Liver (tissue), 3 donors: ENCODE measurements at regions not wholly inside any gene's neighbourhood (a gene's known extent, or its start where the extent isn't known, plus 50 kb on each side); places are given as distances from the start of the nearest gene placed in this dataset.

Source experiments
- GABPA ChIP-seq, 2 donors: IDR thresholded peaks in 1 of 2; conservative IDR thresholded peaks in 1 of 2; 2 replicates each; pipeline ENCODE4 v1.6.1; 2016; ENCODE audit warnings: antibody characterized with exemption in 2 of 2, mild to moderate bottlenecking in 1 of 2, moderate library complexity in 1 of 2
- TF ChIP-seq, protein P1 (sequence below): fragments of 150-350 bp; IDR thresholded peaks from 2 replicates; pipeline ENCODE4 v1.5.1; 2017; ENCODE audit warnings: improper control_type of control experiment, low read depth, low read length; ENCODE audit not compliant: missing input control
- donor health status: healthy.
- donor health status: healthy.

DNA sequence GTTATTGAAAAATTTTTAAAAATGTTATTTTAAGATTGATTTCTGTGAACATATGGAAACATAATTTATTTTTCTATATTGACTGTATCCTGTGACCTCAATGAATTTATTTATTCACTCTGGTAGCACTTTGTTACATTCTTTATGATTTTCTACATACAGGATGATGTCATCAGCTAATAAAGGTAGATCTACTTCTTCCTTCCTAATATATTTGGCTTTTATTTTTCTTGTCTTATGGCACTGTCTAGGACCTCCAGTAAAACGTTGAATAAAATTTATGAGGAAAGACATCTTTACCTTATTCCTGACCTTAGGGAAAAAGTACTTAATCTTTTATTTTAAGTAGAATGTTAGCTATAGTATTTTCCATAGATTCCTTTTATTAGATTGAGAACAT lies 78.8 kb upstream of the MAF start:
- TF ChIP-seq, protein P1, sequence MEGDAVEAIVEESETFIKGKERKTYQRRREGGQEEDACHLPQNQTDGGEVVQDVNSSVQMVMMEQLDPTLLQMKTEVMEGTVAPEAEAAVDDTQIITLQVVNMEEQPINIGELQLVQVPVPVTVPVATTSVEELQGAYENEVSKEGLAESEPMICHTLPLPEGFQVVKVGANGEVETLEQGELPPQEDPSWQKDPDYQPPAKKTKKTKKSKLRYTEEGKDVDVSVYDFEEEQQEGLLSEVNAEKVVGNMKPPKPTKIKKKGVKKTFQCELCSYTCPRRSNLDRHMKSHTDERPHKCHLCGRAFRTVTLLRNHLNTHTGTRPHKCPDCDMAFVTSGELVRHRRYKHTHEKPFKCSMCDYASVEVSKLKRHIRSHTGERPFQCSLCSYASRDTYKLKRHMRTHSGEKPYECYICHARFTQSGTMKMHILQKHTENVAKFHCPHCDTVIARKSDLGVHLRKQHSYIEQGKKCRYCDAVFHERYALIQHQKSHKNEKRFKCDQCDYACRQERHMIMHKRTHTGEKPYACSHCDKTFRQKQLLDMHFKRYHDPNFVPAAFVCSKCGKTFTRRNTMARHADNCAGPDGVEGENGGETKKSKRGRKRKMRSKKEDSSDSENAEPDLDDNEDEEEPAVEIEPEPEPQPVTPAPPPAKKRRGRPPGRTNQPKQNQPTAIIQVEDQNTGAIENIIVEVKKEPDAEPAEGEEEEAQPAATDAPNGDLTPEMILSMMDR = no peak
- no peak for TF ChIP-seq GABPA (IDR thresholded peaks at IDR 0.05 in 1 of 2, conservative IDR thresholded peaks at IDR 0.05 in 1 of 2)
